HCT116 (cell line): ENCODE measurements at regions not wholly inside any gene's neighbourhood (a gene's known extent, or its start where the extent isn't known, plus 50 kb on each side); places are given as distances from the start of the nearest gene placed in this dataset.

Experiments used
- ATAC-seq: fragments of 200-7000 bp; cut with Tn5 transposase; 2 replicates; pipeline ENCODE4 v1.9.1; 2020; ENCODE audit warnings: mild to moderate bottlenecking, moderate library complexity
- BruUV-seq: library from RNA; stranded (reverse); fragments of 400-500 nt; replicated peaks from 2 replicates; lab custom pipeline; 2021; lab: Mats Ljungman, UMichigan
- CTCF ChIA-PET: fragments of 300-600 bp; sonication (Branson Sonifier 250); formaldehyde crosslinking; loops from one replicate; lab custom pipeline; 2021; ENCODE audit warnings: antibody characterized with exemption; lab: Charles Lee
- POLR2A ChIA-PET: fragments of 300-600, 350-600 bp; sonication (Branson Sonifier 250); formaldehyde crosslinking; loops from one replicate; lab custom pipeline; 2021; ENCODE audit warnings: antibody characterized with exemption; lab: Charles Lee
- RAD21 ChIA-PET, 2 experiments: fragments of 300-600 bp; sonication (Branson Sonifier 250); formaldehyde crosslinking; loops; one replicate each; lab custom pipeline; 2023; ENCODE audit warnings: low total read pairs in 2 of 2; ENCODE audit not compliant: uncharacterized antibody in 2 of 2, unreplicated experiment in 2 of 2, low non-redundant PET in 1 of 2; lab: Charles Lee
- DNase-seq: peaks from one replicate; pipeline ENCODE4 v3.0.0-alpha.2; 2010; ENCODE audit warnings: low read depth, low spot score
- H2AFZ ChIP-seq: fragments of 200-600 bp; shearing (Covaris generic), sonication (generic); 2 replicates; pipeline ENCODE4 v1.6.1; 2017; ENCODE audit warnings: low read depth, mixed run types, mixed read lengths, antibody characterized with exemption, low read length; ENCODE audit not compliant: poor library complexity, severe bottlenecking
- H3K27ac ChIP-seq: 2 replicates; pipeline ENCODE4 v1.5.1; 2012; ENCODE audit warnings: low read depth, low read length
- H3K27me3 ChIP-seq: fragments of 200-600 bp; sonication (generic); 2 replicates; pipeline ENCODE4 v1.6.1; 2016; ENCODE audit warnings: mixed run types, low read length, mixed read lengths; ENCODE audit not compliant: insufficient read depth
- H3K36me3 ChIP-seq, 2 experiments: fragments of 200-500 bp in 1 of 2; fragments of 200-600 bp in 1 of 2; sonication (Bioruptor generic) in 1 of 2; sonication (generic) in 1 of 2; 2 replicates each; pipeline versions ENCODE4 v1.5.1 to v1.6.1; 2014 to 2016; ENCODE audit warnings: low read length in 2 of 2, inconsistent platforms in 1 of 2, mixed read lengths in 1 of 2, mixed run types in 1 of 2; ENCODE audit not compliant: insufficient read depth in 2 of 2, control insufficient read depth in 1 of 2
- H3K4me1 ChIP-seq, 2 experiments: fragments of 200-600 bp in 1 of 2; sonication (generic) in 1 of 2; 2 replicates each; pipeline versions ENCODE4 v1.5.1 to v1.6.1; 2012 to 2017; ENCODE audit warnings: low read length in 2 of 2, inconsistent platforms in 1 of 2, mild to moderate bottlenecking in 1 of 2, mixed read lengths in 1 of 2, mixed run types in 1 of 2, moderate library complexity in 1 of 2; ENCODE audit not compliant: insufficient read depth in 2 of 2, control insufficient read depth in 1 of 2
- H3K4me2 ChIP-seq: fragments of 200-600 bp; sonication (generic); 2 replicates; pipeline ENCODE4 v1.6.1; 2017; ENCODE audit warnings: mixed run types, low read length, mixed read lengths
- H3K4me3 ChIP-seq, 2 experiments: fragments of 200-600 bp in 1 of 2; sonication (generic) in 1 of 2; replicated peaks in 1 of 2; 2 replicates each; pipeline ENCODE4 v1.5.1; 2011 to 2016; ENCODE audit warnings: low read length in 2 of 2, control low read depth in 1 of 2, low read depth in 1 of 2, mild to moderate bottlenecking in 1 of 2, mixed read lengths in 1 of 2, mixed run types in 1 of 2
- H3K79me2 ChIP-seq: fragments of 200-600 bp; sonication (generic); 2 replicates; pipeline ENCODE4 v1.6.1; 2017; ENCODE audit warnings: mild to moderate bottlenecking, mixed run types, low read length, moderate library complexity, mixed read lengths; ENCODE audit not compliant: insufficient read depth
- H3K9ac ChIP-seq: fragments of 200-600 bp; sonication (generic); 2 replicates; pipeline ENCODE4 v1.6.1; 2016; ENCODE audit warnings: low read length, mixed read lengths
- H3K9me2 ChIP-seq: fragments of 200-600 bp; sonication (generic), shearing (Covaris generic); 2 replicates; pipeline ENCODE4 v1.6.1; 2017; ENCODE audit warnings: mixed run types, mild to moderate bottlenecking, moderate library complexity; ENCODE audit not compliant: insufficient read depth
- H3K9me3 ChIP-seq, 2 experiments: fragments of 200-500 bp in 1 of 2; fragments of 200-600 bp in 1 of 2; sonication (Bioruptor generic) in 1 of 2; sonication (generic) in 1 of 2; 2 replicates each; pipeline ENCODE4 v1.6.1; 2014 to 2017; ENCODE audit warnings: low read length in 2 of 2, mixed read lengths in 2 of 2, inconsistent platforms in 1 of 2, low read depth in 1 of 2, mild to moderate bottlenecking in 1 of 2, mixed run types in 1 of 2, moderate library complexity in 1 of 2; ENCODE audit not compliant: control insufficient read depth in 1 of 2, insufficient read depth in 1 of 2
- H4K20me1 ChIP-seq: fragments of 200-600 bp; sonication (generic), shearing (Covaris generic); 2 replicates; pipeline ENCODE4 v1.6.1; 2017; ENCODE audit warnings: mixed run types, mild to moderate bottlenecking, moderate library complexity; ENCODE audit not compliant: insufficient read depth
- ATF3 ChIP-seq: IDR thresholded peaks from 2 replicates; pipeline ENCODE4 v1.6.1; 2012
- CBX3 ChIP-seq: IDR thresholded peaks from 2 replicates; pipeline ENCODE4 v1.6.1; 2012; ENCODE audit warnings: low read depth
- CEBPB ChIP-seq: IDR thresholded peaks from 2 replicates; pipeline ENCODE4 v1.6.1; 2012; ENCODE audit warnings: low read depth
- EZH2phosphoT487 ChIP-seq: fragments of 200-600 bp; IDR thresholded peaks from 2 replicates; pipeline ENCODE4 v1.6.1; 2018; ENCODE audit warnings: antibody characterized with exemption, borderline replicate concordance
- POLR2A ChIP-seq: IDR thresholded peaks from 2 replicates; pipeline ENCODE4 v1.7.0; 2011; ENCODE audit warnings: borderline replicate concordance; ENCODE audit not compliant: insufficient read depth, insufficient read length; ENCODE audit errors: extremely low read depth
- POLR2AphosphoS5 ChIP-seq: IDR thresholded peaks from 2 replicates; pipeline ENCODE4 v1.6.1; 2011; ENCODE audit warnings: mild to moderate bottlenecking, low read depth, low read length, moderate library complexity
- RAD21 ChIP-seq: IDR thresholded peaks from 2 replicates; pipeline ENCODE4 v1.6.1; 2012; ENCODE audit warnings: low read depth, mild to moderate bottlenecking
- SRF ChIP-seq: IDR thresholded peaks from 2 replicates; pipeline ENCODE4 v1.6.1; 2012; ENCODE audit warnings: low read depth
- TCF7L2 ChIP-seq: IDR thresholded peaks from 2 replicates; pipeline ENCODE4 v1.7.0; 2011; ENCODE audit warnings: borderline replicate concordance, inconsistent platforms; ENCODE audit not compliant: insufficient read depth, insufficient read length; ENCODE audit errors: extremely low read depth
- ZFX ChIP-seq: fragments of 450-650 bp; IDR thresholded peaks from 2 replicates; pipeline ENCODE4 v1.6.1; 2017
- ZNF274 ChIP-seq: fragments of 200-500 bp; sonication (Bioruptor generic); IDR thresholded peaks from 2 replicates; pipeline ENCODE4 v1.6.1; 2014; ENCODE audit warnings: mild to moderate bottlenecking, low read depth, low read length, inconsistent platforms
- intact Hi-C: fragments of 100-400 bp; cut with micrococcal nuclease; formaldehyde crosslinking; loops from 2 replicates; pipeline ENCODE4 v1.10.0; 2022
- TF ChIP-seq, protein P1 (sequence below), 3 experiments: fragments of 200-600 bp in 1 of 3; sonication (generic) in 1 of 3; IDR thresholded peaks in 2 of 3; conservative IDR thresholded peaks in 1 of 3; 2 replicates each; pipeline ENCODE4 v1.5.1; 2012 to 2017; ENCODE audit warnings: low read depth in 2 of 3, low read length in 2 of 3, antibody characterized with exemption in 1 of 3, borderline replicate concordance in 1 of 3, control low read depth in 1 of 3, mild to moderate bottlenecking in 1 of 3, mixed read lengths in 1 of 3, mixed run types in 1 of 3, moderate library complexity in 1 of 3; ENCODE audit not compliant: insufficient read depth in 1 of 3

GRCh38 chr10:2681891-2682290 lies 385.5 kb upstream of the PFKP start:
- ChIA-PET POLR2A (no interaction called here), RAD21 (no interaction called here)
- no peaks in the 10 kb centered on the region for H3K36me3 ChIP-seq
- no peaks in the 10 kb centered on the region for H3K4me1 ChIP-seq
- H3K4me2 ChIP-seq, result no peak overlapping the region
- peaks cover 6 to 7% of the 10 kb centered on the region in 2 experiments; a peak in 2 of 4 replicates for H3K9me3 ChIP-seq
- H3K27ac ChIP-seq, result no peak overlapping the region
- BruUV-seq, result no TSS peak
- no peak for ATAC-seq
- no peaks in the 10 kb centered on the region for H3K27me3 ChIP-seq
- no peak for DNase-seq
- H2AFZ ChIP-seq, result no peak overlapping the region
- no peaks in the 10 kb centered on the region for H4K20me1 ChIP-seq
- no peaks in the 10 kb centered on the region for H3K79me2 ChIP-seq
- TF ChIP-seq TCF7L2, result no peak
- TF ChIP-seq SRF, result no peak
- TF ChIP-seq POLR2AphosphoS5, result no peak
- no peak for TF ChIP-seq CBX3
- TF ChIP-seq POLR2A, result no peak
- TF ChIP-seq, protein P1, sequence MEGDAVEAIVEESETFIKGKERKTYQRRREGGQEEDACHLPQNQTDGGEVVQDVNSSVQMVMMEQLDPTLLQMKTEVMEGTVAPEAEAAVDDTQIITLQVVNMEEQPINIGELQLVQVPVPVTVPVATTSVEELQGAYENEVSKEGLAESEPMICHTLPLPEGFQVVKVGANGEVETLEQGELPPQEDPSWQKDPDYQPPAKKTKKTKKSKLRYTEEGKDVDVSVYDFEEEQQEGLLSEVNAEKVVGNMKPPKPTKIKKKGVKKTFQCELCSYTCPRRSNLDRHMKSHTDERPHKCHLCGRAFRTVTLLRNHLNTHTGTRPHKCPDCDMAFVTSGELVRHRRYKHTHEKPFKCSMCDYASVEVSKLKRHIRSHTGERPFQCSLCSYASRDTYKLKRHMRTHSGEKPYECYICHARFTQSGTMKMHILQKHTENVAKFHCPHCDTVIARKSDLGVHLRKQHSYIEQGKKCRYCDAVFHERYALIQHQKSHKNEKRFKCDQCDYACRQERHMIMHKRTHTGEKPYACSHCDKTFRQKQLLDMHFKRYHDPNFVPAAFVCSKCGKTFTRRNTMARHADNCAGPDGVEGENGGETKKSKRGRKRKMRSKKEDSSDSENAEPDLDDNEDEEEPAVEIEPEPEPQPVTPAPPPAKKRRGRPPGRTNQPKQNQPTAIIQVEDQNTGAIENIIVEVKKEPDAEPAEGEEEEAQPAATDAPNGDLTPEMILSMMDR (IDR thresholded peaks at IDR 0.05 in 2 of 3, conservative IDR thresholded peaks at IDR 0.05 in 1 of 3; ENCODE audit: borderline replicate concordance in 1 of 3, insufficient read depth in 1 of 3, low read depth in 2 of 3, low read length in 2 of 3), result no peak
- no peak for TF ChIP-seq EZH2phosphoT487
- TF ChIP-seq CEBPB, result no peak
- no peak for TF ChIP-seq ZNF274
- no peak for TF ChIP-seq ATF3
- TF ChIP-seq ZFX, result no peak
- no peak for TF ChIP-seq RAD21
- TF ChIP-seq, all 23 proteins: peak for 0
- intact Hi-C loops, result no loop called here
- no peak overlapping the region for H3K4me3 ChIP-seq
- no peak overlapping the region for H3K9ac ChIP-seq
- CTCF ChIA-PET, result no interaction called here
- H3K9me2 ChIP-seq, result no peaks in the 10 kb centered on the region
